SK-N-SH (cell line): ENCODE measurements at regions not wholly inside any gene's neighbourhood (a gene's known extent, or its start where the extent isn't known, plus 50 kb on each side); places are given as distances from the start of the nearest gene placed in this dataset.

ENCODE experiments used
- CTCF ChIA-PET: fragments of 300-600, 350-600 bp; formaldehyde crosslinking; extraction: SDS; loops from one replicate; lab custom pipeline; 2021; lab: Yijun Ruan, JAX
- POLR2A ChIA-PET: fragments of 350-600 bp; sonication (Branson Sonifier 250); formaldehyde crosslinking; extraction: SDS; loops from one replicate; lab custom pipeline; 2020; ENCODE audit warnings: antibody characterized with exemption, inconsistent platforms; lab: Yijun Ruan, JAX
- DNase-seq: peaks from one replicate; pipeline ENCODE4 v3.0.0; 2012
- H2AFZ ChIP-seq: fragments of 200-600 bp; sonication (generic); 2 replicates; pipeline ENCODE4 v1.8.1; 2016; ENCODE audit warnings: antibody characterized with exemption, mild to moderate bottlenecking, low read depth
- H3F3A ChIP-seq: fragments of 200-600 bp; sonication (generic); replicated peaks from 2 replicates; pipeline ENCODE3; 2016; ENCODE audit warnings: antibody characterized with exemption, mild to moderate bottlenecking; ENCODE audit not compliant: insufficient read depth
- H3K27ac ChIP-seq, 2 experiments: fragments of 200-500 bp in 1 of 2; fragments of 200-600 bp in 1 of 2; sonication (Bioruptor generic) in 1 of 2; sonication (generic), shearing (Covaris generic) in 1 of 2; 2 replicates each; pipeline versions ENCODE4 v1.5.1 to v1.6.1; 2014 to 2016; ENCODE audit warnings: low read depth in 2 of 2, inconsistent platforms in 1 of 2, low read length in 1 of 2, mild to moderate bottlenecking in 1 of 2, mixed read lengths in 1 of 2
- H3K27me3 ChIP-seq: fragments of 200-600 bp; sonication (generic), shearing (Covaris generic); 2 replicates; pipeline ENCODE4 v1.6.1; 2016; ENCODE audit warnings: mixed run types; ENCODE audit not compliant: insufficient read depth
- H3K36me3 ChIP-seq, 2 experiments: fragments of 200-500 bp in 1 of 2; fragments of 200-600 bp in 1 of 2; sonication (Bioruptor generic) in 1 of 2; sonication (generic) in 1 of 2; replicated peaks in 1 of 2; 2 replicates each; pipeline versions ENCODE3 to v1.5.1; 2014 to 2016; ENCODE audit warnings: low read length in 1 of 2, mild to moderate bottlenecking in 1 of 2; ENCODE audit not compliant: insufficient read depth in 2 of 2, control insufficient read depth in 1 of 2
- H3K4me1 ChIP-seq, 2 experiments: fragments of 200-500 bp in 1 of 2; fragments of 200-600 bp in 1 of 2; sonication (Bioruptor generic) in 1 of 2; sonication (generic), shearing (Covaris generic) in 1 of 2; 2 replicates each; pipeline versions ENCODE4 v1.5.1 to v1.6.1; 2014 to 2016; ENCODE audit warnings: low read depth in 1 of 2, low read length in 1 of 2, mixed run types in 1 of 2; ENCODE audit not compliant: insufficient read depth in 2 of 2, control insufficient read depth in 1 of 2
- H3K4me2 ChIP-seq: fragments of 200-600 bp; sonication (generic), shearing (Covaris generic); 2 replicates; pipeline ENCODE4 v1.6.1; 2017; ENCODE audit warnings: mixed run types
- H3K4me3 ChIP-seq, 2 experiments: fragments of 200-500 bp in 1 of 2; fragments of 200-600 bp in 1 of 2; sonication (Bioruptor generic) in 1 of 2; sonication (generic), shearing (Covaris generic) in 1 of 2; 2 replicates each; pipeline versions ENCODE4 v1.5.1 to v1.8.1; 2014 to 2016; ENCODE audit warnings: low read depth in 2 of 2, inconsistent platforms in 1 of 2, low read length in 1 of 2, mild to moderate bottlenecking in 1 of 2, mixed read lengths in 1 of 2, moderate library complexity in 1 of 2
- H3K79me2 ChIP-seq: fragments of 200-600 bp; sonication (generic); 2 replicates; pipeline ENCODE4 v1.8.1; 2017; ENCODE audit warnings: mild to moderate bottlenecking; ENCODE audit not compliant: insufficient read depth
- H3K9ac ChIP-seq: fragments of 200-600 bp; sonication (generic); 2 replicates; pipeline ENCODE4 v1.6.1; 2017; ENCODE audit warnings: mixed run types
- H3K9me2 ChIP-seq: fragments of 200-600 bp; sonication (generic); 2 replicates; pipeline ENCODE4 v1.6.1; 2017; ENCODE audit warnings: mixed run types
- H3K9me3 ChIP-seq: fragments of 200-600 bp; sonication (generic); 2 replicates; pipeline ENCODE4 v1.6.1; 2017; ENCODE audit warnings: mixed run types, mild to moderate bottlenecking, moderate library complexity
- H4K20me1 ChIP-seq: fragments of 200-600 bp; sonication (generic); 2 replicates; pipeline ENCODE4 v1.6.1; 2017; ENCODE audit warnings: mild to moderate bottlenecking, mixed run types; ENCODE audit not compliant: insufficient read depth
- IRF3 ChIP-seq: fragments of 150-350 bp; IDR thresholded peaks from 2 replicates; pipeline ENCODE4 v1.6.1; 2016; ENCODE audit warnings: mild to moderate bottlenecking, low read depth, low read length
- JUND ChIP-seq: IDR thresholded peaks from 2 replicates; pipeline ENCODE4 v1.4.0; 2012
- MAX ChIP-seq: IDR thresholded peaks from 2 replicates; pipeline ENCODE4 v1.4.0; 2012; ENCODE audit warnings: low read depth
- NRF1 ChIP-seq: IDR thresholded peaks from 2 replicates; pipeline ENCODE4 v1.6.1; 2012; ENCODE audit warnings: low read depth, mild to moderate bottlenecking, low read length
- PBX3 ChIP-seq: IDR thresholded peaks from 2 replicates; pipeline ENCODE4; 2012
- RCOR1 ChIP-seq: fragments of 150-350 bp; IDR thresholded peaks from 2 replicates; pipeline ENCODE4 v1.6.1; 2017; ENCODE audit warnings: antibody characterized with exemption, low read length
- REST ChIP-seq: IDR thresholded peaks from 2 replicates; pipeline ENCODE4 v1.6.1; 2012; ENCODE audit warnings: mild to moderate bottlenecking, low read depth, low read length, moderate library complexity
- RFX5 ChIP-seq: IDR thresholded peaks from 2 replicates; pipeline ENCODE4 v1.6.1; 2012; ENCODE audit warnings: mild to moderate bottlenecking, improper control_type of control experiment, low read length
- WGBS: methylation state at CpG from one replicate; pipeline ENCODE4 v1.1.6; 2017; ENCODE audit warnings: low lambda C conversion rate; 5-methylcytosine and 5-hydroxymethylcytosine counted together

GRCh38 chr3:87461036-87461435 is 184.7 kb upstream of the POU1F1 start:
- TF ChIP-seq PBX3 = no peak
- TF ChIP-seq NRF1 = no peak
- TF ChIP-seq JUND = no peak
- no peak for DNase-seq
- no peak overlapping the region for H3K4me2 ChIP-seq
- 12% methylated on average over 3 of the region's 3 CpGs for WGBS
- H2AFZ ChIP-seq = no peak overlapping the region
- H4K20me1 ChIP-seq = no peaks in the 10 kb centered on the region
- H3K27me3 ChIP-seq = no peaks in the 10 kb centered on the region
- H3K27ac ChIP-seq = no peak overlapping the region
- ChIA-PET POLR2A (no interaction called here), CTCF (interaction anchor here (1.5 kb wide), 1 partner anchor 31 kb away, joined by 4 read pairs; no protein-coding TSS in a partner anchor)
- H3K9me3 ChIP-seq = no peaks in the 10 kb centered on the region; the same call in 1 of the 2 replicates
- H3K36me3 ChIP-seq = no peaks in the 10 kb centered on the region
- H3F3A ChIP-seq = no peaks in the 10 kb centered on the region
- no peaks in the 10 kb centered on the region for H3K4me1 ChIP-seq
- no peak overlapping the region for H3K9ac ChIP-seq
- no peak overlapping the region for H3K4me3 ChIP-seq
- no peaks in the 10 kb centered on the region for H3K9me2 ChIP-seq
- no peaks in the 10 kb centered on the region for H3K79me2 ChIP-seq

GRCh38 chr3:87448558-87448957 is 172.2 kb upstream of the POU1F1 start:
- Histone ChIP-seq H4K20me1 (no peaks in the 10 kb centered on the region), H3K27ac (no peak overlapping the region), H3K4me2 (no peak overlapping the region), H3K9ac (no peak overlapping the region), H3K79me2 (no peaks in the 10 kb centered on the region), H3K4me1 (no peaks in the 10 kb centered on the region), H2AFZ (no peak overlapping the region), H3K36me3 (no peaks in the 10 kb centered on the region), H3K9me3 (no peaks in the 10 kb centered on the region), H3K27me3 (no peaks in the 10 kb centered on the region), H3K9me2 (no peaks in the 10 kb centered on the region), H3K4me3 (no peak overlapping the region), H3F3A (no peaks in the 10 kb centered on the region)
- ChIA-PET CTCF (no interaction called here), POLR2A (no interaction called here)
- TF ChIP-seq IRF3 (no peak), RCOR1 (no peak)
- DNase-seq = no peak

GRCh38 chr3:87446849-87447387 is 170.5 kb upstream of the POU1F1 start:
- Histone ChIP-seq H3K36me3 (no peaks in the 10 kb centered on the region), H3K27me3 (no peaks in the 10 kb centered on the region), H3K4me1 (no peaks in the 10 kb centered on the region), H3K4me2 (no peak overlapping the region), H3K9me2 (no peaks in the 10 kb centered on the region), H3K4me3 (no peak overlapping the region), H2AFZ (no peak overlapping the region), H3K27ac (no peak overlapping the region), H3K9ac (no peak overlapping the region), H3K9me3 (no peaks in the 10 kb centered on the region), H3K79me2 (no peaks in the 10 kb centered on the region), H4K20me1 (no peaks in the 10 kb centered on the region), H3F3A (no peaks in the 10 kb centered on the region)
- WGBS = 8% methylated on average over 5 of the region's 5 CpGs
- ChIA-PET CTCF (no interaction called here), POLR2A (no interaction called here)
- DNase-seq = no peak
- TF ChIP-seq RFX5 (no peak), REST (no peak), JUND (no peak), MAX (no peak)
